OCI-LY3 (cell line): ENCODE measurements at regions not wholly inside any gene's neighbourhood (a gene's known extent, or its start where the extent isn't known, plus 50 kb on each side); places are given as distances from the start of the nearest gene placed in this dataset.

Experiments
- CTCF ChIP-seq: fragments of 200-600, 300-600 bp; sonication (generic); IDR thresholded peaks from 2 replicates; pipeline ENCODE4 v1.5.1; 2014; ENCODE audit warnings: antibody characterized with exemption, low read length, low read depth
- EZH2phosphoT487 ChIP-seq: fragments of 200-600 bp; shearing (Covaris generic); IDR thresholded peaks from 2 replicates; pipeline ENCODE4 v1.6.1; 2018; ENCODE audit warnings: antibody characterized with exemption, mixed run types, low read depth

- no peak for TF ChIP-seq CTCF
- TF ChIP-seq EZH2phosphoT487, result no peak
Observed at GRCh38 chr7:26526265-26526587, 234.6 kb downstream of the SNX10 start.
